IPS-18c (cell line): ENCODE measurements at regions not wholly inside any gene's neighbourhood (a gene's known extent, or its start where the extent isn't known, plus 50 kb on each side); places are given as distances from the start of the nearest gene placed in this dataset.

Experiments
- H3K4me3 ChIP-seq: 2 replicates; pipeline ENCODE4 v1.7.0; 2013; ENCODE audit warnings: low read depth, mild to moderate bottlenecking, low read length, moderate library complexity; ENCODE audit not compliant: insufficient read depth
- H3K9me3 ChIP-seq: one replicate; pipeline ENCODE4 v1.6.1; 2013; ENCODE audit warnings: mild to moderate bottlenecking, low read length, moderate library complexity; ENCODE audit not compliant: control insufficient read depth, insufficient read depth

DNA sequence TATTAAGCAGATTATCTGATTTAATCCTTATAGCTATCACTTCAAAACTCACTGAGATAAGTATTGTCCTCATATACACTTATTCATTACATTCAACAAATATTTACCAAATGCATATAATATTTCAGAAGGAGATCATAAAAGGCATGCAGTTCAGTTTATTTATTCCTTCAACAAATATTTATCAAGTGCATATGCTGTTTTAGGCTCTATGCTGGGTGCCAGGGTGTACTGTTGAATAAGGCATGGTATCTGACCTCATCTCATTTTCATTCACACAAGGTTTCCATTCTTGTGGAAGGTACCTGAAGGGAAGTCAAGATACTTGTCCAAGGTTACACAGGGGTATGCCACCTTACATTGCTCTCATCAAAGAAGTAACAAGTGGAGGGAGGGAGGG lies 213.0 kb downstream of the INSIG2 start:
- H3K9me3 ChIP-seq, result no peaks in the 10 kb centered on the region
- no peak overlapping the region for H3K4me3 ChIP-seq

DNA sequence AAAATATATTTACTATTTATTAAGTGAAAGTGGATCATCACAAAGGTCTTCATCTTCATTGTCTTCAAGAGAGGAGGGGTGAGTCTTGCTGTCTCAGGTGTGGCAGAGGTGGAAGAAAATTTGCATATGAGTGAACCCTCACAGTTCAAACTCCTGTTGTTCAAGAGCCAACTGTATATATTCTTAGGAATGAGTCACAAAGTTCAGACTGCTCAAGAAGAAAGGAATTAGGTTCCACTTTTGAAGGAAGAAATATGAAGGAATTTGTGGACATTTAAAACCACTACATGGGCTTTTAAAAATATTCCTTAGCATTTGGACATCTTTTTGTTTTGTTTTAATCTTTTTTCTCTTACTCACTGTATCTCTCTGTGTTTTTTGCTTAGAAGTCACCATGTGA lies 212.6 kb downstream of the INSIG2 start:
- no peak overlapping the region for H3K4me3 ChIP-seq
- H3K9me3 ChIP-seq, result no peaks in the 10 kb centered on the region

DNA sequence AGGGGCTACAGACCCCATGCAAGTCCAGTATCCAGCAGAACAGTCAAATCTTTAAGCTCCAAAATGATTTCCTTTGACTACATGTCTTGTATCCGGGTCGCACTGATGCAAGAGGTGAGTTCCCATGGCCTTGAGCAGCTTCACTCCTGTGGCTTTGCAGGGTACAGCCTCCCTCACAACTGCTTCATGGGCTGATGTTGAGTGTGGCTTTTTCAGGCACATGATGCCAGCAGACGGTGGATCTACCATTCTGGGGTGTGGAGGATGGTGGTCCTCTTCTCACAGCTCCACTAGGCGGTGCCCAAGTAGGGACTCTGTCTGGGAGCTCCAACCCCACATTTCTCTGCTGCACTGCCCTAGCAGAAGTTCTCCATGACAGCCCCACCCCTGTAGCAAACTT lies 208.4 kb downstream of the INSIG2 start:
- Histone ChIP-seq H3K4me3 (no peak overlapping the region), H3K9me3 (no peaks in the 10 kb centered on the region)

DNA sequence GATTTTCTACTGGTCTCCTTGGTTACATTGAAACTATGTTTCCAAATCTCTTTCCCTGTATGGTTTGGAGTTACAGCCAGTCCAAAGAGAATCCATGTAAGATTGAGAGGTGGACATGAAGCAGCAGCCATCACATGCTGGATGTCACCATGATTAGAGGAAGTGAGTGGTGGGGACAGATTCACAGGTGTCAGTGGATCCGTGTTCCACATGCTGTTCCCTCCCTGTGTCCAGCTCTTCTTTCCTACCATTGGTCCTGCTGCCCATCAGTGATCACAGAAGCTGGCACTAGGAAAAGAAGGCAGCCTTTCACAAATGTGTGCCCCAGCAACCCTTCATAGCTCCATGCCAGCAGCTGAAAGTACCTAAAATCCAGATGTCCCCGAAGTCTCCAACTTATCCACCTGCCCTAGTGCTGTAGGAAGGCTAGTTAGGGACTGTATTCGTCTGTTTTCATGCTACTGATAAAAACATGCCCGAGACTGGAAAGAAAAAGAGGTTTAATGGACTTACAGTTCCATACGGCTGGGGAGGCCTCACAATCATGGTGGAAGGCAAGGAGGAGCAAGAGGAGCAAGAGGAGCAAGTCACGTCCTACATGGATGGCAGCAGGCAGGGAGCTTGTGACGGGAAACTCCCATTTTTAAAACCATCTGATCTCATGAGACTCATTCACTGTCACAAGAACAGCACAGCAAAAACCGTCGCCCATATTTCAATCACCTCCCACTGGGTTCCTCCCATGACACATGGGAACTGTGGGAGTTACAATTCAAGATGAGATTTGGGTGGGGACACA lies 207.5 kb downstream of the INSIG2 start:
- Histone ChIP-seq H3K9me3 (no peaks in the 10 kb centered on the region), H3K4me3 (no peak overlapping the region)

DNA sequence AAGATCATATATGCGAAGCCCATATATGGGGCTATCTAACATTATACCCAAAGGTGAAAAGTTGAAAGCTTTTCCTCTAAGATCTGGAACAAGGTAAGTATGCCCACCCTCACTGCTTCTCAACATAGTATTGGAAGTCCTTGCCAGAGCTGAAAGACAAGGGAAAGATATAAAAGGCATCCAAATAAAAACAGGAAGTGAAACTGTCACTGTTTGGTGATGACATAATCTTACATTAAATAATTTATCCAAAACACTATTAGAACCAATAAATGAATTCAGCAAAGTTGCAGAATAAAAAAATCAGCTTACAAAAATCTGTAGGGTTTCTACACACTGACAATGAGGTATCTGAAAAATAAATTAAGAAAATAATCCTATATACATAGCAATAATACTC lies 205.8 kb downstream of the INSIG2 start:
- H3K4me3 ChIP-seq, result no peak overlapping the region
- H3K9me3 ChIP-seq, result no peaks in the 10 kb centered on the region

DNA sequence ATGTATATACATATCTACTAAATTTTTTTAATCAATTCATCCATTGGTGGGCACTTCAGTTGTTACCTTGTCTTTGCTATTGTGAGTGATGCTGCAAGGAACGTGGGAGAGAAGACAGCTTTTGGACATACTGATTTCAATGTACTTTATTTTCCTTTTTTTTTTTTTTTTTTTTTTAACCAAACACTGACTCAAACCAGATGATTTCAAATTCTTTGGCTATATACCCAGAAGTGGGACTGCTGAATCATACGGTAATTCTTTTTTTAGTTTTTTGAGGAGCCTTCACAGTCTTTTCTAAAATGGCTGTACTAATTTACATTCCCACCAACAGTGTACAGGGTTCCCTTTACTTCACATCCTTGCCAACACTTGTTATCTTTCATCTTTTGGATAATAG lies 204.7 kb downstream of the INSIG2 start:
- H3K4me3 ChIP-seq, result no peak overlapping the region
- no peaks in the 10 kb centered on the region for H3K9me3 ChIP-seq

DNA sequence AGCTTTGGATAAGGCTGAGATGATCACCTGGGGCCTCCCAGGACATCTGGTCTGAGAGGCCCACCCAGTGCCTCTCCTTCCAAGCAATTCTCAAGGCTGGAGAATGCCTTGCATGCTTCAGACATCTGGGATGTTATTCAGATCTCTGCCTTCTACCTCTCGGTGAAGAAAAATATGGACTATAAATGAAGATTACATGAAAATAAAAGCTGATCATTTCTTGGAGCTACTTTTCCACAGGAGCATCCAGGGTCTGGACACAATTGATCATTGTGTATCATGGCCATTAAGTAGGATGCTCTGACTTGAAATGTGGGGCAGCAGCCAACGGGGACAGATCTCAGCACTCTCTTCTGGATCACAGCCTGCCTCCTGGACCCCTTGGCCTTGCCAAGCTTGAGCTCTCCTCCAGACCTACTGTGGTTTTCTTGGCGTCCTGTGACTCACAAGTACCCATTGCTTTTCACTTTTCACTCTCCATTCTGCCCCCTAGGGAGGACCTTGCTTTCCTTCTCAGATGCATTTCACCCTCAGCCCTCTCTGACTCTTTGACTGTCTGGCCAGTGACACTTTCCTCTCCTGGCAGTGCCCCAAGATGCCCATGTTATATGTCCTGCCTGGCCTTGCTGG lies 203.1 kb downstream of the INSIG2 start:
- no peak overlapping the region for H3K4me3 ChIP-seq

DNA sequence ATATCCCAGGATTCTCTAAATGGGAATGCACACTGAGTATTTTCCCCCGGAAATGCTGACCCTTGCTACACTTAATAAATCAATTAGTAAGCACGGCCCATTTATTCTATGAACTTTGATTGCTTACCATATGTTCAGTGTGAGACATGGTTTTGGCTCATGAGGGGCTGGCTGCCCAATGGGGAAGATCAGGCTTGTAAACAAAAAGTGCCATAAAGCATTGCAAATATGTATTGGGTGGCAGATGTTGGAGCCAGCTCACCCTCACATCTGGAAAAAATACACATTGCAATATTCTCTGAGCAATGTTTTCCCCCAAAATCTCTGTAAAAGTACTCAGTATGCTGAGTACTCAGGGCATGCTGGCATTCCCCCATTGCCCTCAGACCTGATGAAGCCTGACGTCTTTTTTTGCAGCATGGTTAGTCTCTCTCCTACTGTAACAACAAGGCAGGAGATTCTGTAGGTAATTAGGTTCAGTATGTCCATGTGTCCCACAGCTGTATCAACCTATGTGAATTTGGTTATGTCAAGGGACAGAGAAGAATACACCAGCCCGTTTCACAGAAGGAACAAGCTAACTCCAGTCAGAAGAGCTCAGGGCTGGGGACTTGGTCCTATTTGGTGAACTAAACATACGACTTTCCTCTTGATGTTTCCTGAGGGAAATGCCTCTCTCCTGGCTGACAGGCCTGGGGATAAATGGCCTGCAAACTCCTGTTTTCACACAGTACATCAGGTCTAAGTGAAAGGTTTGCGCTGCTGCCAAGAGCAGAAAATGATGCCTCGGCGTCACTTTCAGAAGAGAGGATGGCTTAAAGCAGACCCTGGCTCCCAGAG lies 202.4 kb downstream of the INSIG2 start:
- H3K4me3 ChIP-seq, result no peak overlapping the region
- H3K9me3 ChIP-seq, result no peaks in the 10 kb centered on the region

More for the DNA sequence above, 203.1 kb downstream of the INSIG2 start:
- no peaks in the 10 kb centered on the region for H3K9me3 ChIP-seq

DNA sequence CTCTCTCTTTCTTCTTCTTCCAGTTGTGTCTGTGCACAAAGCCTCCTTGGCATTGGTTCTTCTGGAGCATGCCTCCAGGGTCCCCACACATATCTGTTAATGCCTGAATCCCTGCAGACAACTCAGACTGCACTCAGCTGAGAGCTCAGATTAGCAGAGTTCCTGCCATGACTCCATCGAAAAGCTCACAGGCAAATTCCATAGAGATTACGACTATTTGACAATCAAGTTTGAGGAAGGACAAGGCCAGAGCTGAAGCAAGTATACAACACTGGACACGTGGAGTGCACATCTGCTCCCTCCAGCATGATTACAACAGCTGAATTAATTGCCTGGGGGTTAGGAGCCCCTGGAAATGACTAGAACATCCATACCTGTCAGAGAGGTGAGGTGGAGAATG lies 190.7 kb downstream of the INSIG2 start:
- Histone ChIP-seq H3K9me3 (no peaks in the 10 kb centered on the region), H3K4me3 (no peak overlapping the region)

DNA sequence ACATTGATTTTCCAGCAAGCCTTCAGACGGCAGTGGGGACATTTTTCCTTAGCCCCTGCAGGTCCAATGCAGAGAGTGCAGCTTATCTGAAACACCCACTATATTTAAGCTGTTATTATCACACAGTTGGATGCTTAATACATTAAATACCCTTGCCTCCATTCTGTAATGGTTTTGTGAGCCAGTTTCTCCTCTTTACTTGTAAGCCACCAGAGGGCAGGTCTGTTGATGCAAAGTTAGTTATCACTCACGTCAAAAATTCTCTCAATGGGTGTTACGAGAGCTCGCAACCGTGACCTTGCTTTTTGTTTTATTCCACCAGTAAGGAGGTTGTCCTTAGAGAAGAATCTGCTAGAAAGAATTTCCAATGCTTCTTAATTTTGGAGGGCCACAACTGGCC lies 189.8 kb downstream of the INSIG2 start:
- no peaks in the 10 kb centered on the region for H3K9me3 ChIP-seq
- H3K4me3 ChIP-seq, result no peak overlapping the region

DNA sequence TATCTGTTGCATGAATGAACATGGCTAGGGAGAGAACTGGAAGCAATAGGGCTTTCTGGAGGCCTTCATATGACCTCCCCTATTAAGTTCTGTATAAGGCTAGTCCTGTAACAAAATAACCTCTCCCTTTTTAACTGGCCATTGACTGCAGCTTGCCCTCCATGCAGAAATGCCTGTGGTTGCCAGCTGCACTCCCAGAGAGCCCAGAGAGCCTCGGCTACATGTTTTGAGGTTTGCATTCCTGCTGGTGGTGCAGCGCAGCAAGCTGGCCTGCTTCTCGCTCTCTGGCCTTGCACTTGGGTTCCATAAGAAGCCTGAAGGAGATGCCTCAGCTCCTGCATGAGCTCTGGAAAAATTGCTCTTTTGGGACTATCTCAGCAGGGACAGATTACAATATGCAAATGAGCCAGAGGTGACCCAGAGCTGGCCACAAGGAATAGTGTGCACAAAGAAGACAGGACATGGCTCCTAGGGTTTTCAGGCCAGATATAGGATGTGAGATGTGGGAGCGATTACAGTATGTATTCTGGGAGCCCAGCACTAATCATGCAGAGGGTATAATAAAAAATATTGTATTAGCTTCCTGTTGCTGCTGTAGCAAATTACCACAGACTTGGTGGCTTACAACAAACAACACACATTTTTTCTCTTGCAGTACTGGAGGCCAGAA lies 186.7 kb downstream of the INSIG2 start:
- no peak overlapping the region for H3K4me3 ChIP-seq
- no peaks in the 10 kb centered on the region for H3K9me3 ChIP-seq

DNA sequence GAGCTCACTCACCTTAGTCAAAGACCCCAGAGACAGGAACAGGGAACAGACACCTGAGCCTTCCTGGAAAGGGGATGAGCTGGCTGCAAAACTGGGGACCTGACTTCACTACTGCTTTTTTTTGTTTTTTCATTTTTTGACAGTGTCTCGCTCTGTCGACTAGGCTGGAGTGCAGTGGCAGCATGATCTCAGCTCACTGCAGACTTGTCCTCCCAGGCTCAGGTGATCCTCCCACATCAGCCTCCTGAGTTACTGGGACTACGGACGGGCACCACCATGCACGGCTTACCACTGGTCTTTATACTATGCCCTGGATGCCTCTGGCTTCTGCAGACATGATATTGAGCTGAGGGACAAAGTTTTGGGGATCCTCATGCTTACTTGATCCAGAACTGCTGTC lies 184.1 kb downstream of the INSIG2 start:
- H3K9me3 ChIP-seq, result no peaks in the 10 kb centered on the region
- no peak overlapping the region for H3K4me3 ChIP-seq

DNA sequence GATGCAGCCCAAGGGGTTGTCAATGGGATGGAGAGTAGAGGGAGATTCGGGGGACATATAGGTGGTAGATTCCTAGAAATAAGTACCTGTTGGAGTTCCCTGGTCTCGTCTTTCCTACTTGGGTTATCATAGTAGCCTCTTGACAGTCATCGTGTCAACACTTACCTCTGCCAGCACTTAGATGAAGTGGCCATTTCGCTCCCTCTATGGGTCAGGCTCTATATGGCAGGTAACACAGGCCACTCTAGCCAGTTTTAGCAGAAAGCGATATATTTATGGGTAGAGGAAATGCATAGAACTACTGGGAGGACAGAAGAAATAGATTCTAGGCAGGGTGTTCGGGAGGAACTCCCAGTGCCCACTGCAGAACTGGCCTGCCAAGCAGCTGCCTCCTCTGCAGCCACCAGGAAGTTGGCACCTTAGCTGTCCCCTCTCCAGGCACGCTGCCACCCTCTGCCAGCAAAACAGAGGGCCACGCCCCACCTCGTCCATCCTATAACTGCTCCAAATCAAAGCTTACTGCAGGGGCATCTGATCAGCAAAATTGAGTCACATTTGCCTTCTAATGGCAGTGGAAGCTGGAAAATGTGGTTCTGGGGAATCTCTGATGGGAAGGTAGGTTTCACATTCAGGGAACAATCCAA lies 181.3 kb downstream of the INSIG2 start:
- H3K9me3 ChIP-seq, result no peaks in the 10 kb centered on the region
- no peak overlapping the region for H3K4me3 ChIP-seq

DNA sequence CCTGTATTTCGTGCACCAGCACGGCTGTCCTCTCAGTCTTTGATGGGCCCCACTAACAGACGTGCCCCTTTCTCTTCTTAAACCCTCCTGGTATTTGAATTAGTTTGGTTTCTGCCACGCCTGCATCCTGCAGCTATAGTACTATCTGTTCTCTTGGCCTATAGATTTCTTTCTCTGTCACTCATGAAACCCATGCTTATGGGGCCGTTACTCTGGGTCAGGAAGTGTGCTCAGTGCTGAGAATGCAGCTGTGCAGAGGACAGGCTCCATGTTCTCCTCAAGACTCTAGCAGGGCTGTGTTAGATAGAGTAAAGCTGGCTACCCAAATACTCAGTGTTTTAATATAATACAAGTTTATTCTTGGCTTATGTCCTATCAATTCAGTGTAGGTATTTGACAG lies 180.0 kb downstream of the INSIG2 start:
- Histone ChIP-seq H3K9me3 (no peaks in the 10 kb centered on the region), H3K4me3 (no peak overlapping the region)

DNA sequence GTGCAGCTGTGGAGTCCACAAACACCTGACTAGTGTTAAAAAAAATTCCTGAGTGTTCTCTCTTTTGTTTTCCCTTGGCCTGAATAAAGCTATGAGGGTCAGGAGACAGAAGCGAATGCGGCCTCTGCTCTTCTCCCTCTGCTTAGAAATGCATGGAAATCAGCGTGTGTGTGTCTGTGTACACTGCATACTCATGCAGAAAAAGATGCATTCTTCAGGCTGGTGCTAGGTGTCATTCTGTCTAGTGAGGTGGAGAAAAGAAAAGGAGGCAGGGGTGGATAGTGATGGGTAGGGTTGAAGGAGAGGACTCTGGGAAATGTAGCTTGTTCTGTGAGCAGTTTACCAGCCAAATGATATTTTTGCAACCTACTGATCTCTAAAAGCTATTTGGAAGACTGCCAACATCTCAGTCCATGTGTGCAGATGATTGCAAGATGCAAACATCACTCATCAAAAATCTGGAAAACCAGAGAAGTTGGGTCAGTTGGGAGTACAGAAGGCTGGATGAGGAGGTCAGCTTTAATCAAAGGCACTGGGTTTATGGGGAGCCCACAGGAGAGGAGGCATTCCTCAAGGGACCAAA lies 177.7 kb downstream of the INSIG2 start:
- Histone ChIP-seq H3K9me3 (no peaks in the 10 kb centered on the region), H3K4me3 (no peak overlapping the region)

DNA sequence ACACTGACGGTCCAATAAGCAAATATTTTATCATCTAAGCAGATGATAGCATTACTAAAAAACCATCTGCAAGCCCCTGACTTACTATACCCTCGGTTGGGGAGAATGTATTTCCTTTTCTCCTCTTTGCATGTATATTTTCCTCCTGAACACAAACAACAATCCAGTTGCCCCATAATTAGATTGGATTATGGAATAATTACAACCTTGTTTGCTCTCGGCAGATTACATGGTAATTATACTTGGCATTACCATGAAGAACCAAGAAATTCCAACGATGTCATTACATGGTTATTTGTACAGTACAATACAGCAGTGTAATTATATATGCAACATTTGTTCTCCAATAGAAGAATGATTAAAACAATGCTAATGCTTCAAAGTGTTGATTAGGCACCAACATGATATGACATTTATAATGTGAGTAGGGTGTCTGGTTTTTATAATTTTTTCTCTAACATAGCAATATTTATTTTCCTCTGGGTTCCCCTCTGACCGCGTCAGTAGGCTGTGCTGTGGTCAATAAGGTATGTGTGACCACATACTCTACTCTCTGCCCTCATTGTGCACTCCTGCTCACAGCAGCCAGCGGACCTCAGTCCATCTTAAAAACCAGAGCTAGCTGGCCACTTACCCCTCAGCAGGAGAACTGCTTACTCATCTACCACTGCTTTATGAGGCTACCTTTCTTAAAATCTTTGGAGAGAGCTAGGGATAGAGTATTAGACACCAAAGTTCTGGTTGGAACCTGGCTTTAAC lies 176.1 kb downstream of the INSIG2 start:
- H3K9me3 ChIP-seq, result no peaks in the 10 kb centered on the region
- no peak overlapping the region for H3K4me3 ChIP-seq
